GM12875 (cell line): ENCODE measurements at regions not wholly inside any gene's neighbourhood (a gene's known extent, or its start where the extent isn't known, plus 50 kb on each side); places are given as distances from the start of the nearest gene placed in this dataset.

ENCODE experiments used
- H3K4me3 ChIP-seq: one replicate; pipeline ENCODE4 v1.5.1; 2011; ENCODE audit warnings: low read depth, low read length, control low read depth
- CTCF ChIP-seq: IDR thresholded peaks from 2 replicates; pipeline ENCODE4 v1.5.1; 2011; ENCODE audit warnings: low read depth, mild to moderate bottlenecking, control low read depth, inconsistent platforms, low read length, moderate library complexity, borderline replicate concordance; ENCODE audit not compliant: insufficient read depth

GRCh38 chr9:79053598-79053997, 518.2 kb upstream of the TLE4 start:
- no peak for TF ChIP-seq CTCF
- H3K4me3 ChIP-seq, result no peak overlapping the region

- no peak for TF ChIP-seq CTCF
Measured at GRCh38 chr9:79054500-79054899, 517.3 kb upstream of the TLE4 start.

GRCh38 chr9:79056041-79056440, 515.7 kb upstream of the TLE4 start:
- no peak overlapping the region for H3K4me3 ChIP-seq
- no peak for TF ChIP-seq CTCF

More at GRCh38 chr9:79054500-79054899, 517.3 kb upstream of the TLE4 start:
- no peak overlapping the region for H3K4me3 ChIP-seq

DNA sequence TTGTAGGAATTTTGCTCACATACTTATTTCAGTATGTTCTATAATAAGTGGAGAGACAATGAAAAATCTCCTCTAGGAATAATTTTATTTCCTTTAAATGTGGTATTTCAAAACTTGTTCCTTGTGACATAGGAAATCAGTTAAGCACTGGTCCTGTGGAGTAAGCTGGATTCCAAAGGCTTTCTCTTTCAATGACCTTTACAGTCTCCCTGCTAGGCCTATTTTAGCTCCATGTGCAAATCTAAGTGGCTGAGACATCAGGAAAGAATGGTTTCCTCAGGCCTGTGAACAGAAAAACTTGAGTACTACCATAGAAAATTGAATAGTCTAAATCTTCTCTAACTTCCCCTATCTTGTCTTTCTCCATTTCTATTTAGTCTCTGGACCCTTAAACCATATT, 514.2 kb upstream of the TLE4 start:
- no peak for TF ChIP-seq CTCF
- H3K4me3 ChIP-seq, result no peak overlapping the region

DNA sequence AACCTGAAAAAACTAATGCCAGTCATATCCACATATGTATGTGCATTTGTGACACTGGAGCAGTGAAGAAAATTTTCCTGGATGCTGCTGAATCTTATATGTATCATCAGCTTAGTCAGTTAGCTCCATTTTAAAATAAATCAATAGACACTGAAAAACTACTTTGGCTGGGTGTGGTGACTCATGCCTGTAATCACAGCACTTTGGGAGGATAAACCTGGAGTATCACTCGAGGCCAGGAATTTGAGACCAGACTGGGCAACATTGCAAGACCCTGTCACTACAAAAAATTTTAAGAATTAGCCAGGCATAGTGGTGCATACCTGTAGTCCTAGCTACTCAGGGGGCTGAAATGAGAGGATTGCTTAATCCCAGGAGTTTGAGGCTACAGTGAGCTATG, 511.0 kb upstream of the TLE4 start:
- no peak overlapping the region for H3K4me3 ChIP-seq
- no peak for TF ChIP-seq CTCF

DNA sequence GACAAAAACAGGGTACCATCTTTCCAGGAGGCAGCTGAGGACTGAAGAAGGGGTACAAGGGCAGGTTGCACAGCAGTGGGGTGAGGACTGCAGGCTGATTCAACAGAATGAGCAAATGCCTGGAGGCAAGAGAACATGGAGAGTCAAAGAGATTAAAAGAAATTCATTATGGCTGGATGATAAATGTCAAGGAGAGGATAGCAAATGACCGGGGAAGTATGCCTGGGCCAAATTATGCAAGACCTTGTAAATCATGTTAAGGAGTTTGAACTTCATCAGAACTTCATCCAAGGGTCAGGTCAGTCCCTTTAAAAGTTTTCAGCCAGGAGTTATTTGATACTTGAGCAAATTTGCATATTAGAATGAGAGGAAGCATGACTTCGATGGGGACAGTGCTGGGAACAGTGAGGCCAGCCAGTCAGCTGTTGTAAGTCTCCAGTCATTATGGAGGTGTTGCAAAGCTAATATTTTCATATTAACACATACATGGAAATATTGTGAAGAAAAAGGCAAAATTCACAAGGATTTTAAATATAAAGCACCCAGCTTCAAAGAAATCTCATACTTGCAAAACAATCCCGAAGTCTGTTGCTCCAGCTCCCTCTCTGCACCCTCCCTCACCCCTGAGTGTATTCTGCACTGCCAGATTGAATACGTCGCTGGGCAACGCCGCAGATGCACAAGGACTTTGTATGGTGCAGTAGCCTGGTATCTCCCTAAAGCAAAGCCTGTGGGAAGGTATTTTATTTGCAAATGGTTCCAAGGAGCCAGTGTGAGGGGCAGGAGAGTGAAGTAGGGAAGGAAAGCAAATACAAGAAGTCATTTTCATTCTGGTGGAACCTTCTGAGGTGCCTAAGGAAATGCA, 509.8 kb upstream of the TLE4 start:
- no peak overlapping the region for H3K4me3 ChIP-seq
- no peak for TF ChIP-seq CTCF

GRCh38 chr9:79073201-79073600, 498.6 kb upstream of the TLE4 start:
- TF ChIP-seq CTCF, result no peak
- no peak overlapping the region for H3K4me3 ChIP-seq
